GM18502 (cell line): ENCODE measurements at regions not wholly inside any gene's neighbourhood (a gene's known extent, or its start where the extent isn't known, plus 50 kb on each side); places are given as distances from the start of the nearest gene placed in this dataset.
"Not testable (repeated sequence)": the region's sequence is repeated elsewhere in the genome, so short reads cannot be mapped to it uniquely, and the experiment has no call there.

Experiments
- ATAC-seq: cut with Tn5 transposase; IDR thresholded peaks from one replicate; pipeline ENCODE4 v1.9.1; 2021; ENCODE audit warnings: mild to moderate bottlenecking; ENCODE audit not compliant: unreplicated experiment, poor library complexity

GRCh38 chr2:216776066-216776850, 80.9 kb upstream of the IGFBP5 start:
- ATAC-seq: no peak

GRCh38 chr2:216775043-216775453, 79.7 kb upstream of the IGFBP5 start:
- ATAC-seq: no peak

- ATAC-seq: no peak
Measured at GRCh38 chr2:216774620-216775019, 79.3 kb upstream of the IGFBP5 start.

GRCh38 chr2:216774180-216774579, 78.8 kb upstream of the IGFBP5 start:
- no peak for ATAC-seq

GRCh38 chr2:216773072-216773471, 77.7 kb upstream of the IGFBP5 start:
- no peak for ATAC-seq

GRCh38 chr2:216770717-216771116, 75.4 kb upstream of the IGFBP5 start:
- no peak for ATAC-seq

- no peak for ATAC-seq
Measured at GRCh38 chr2:216770050-216770449, 74.7 kb upstream of the IGFBP5 start.

- no peak for ATAC-seq
Measured at GRCh38 chr2:216769626-216770025, 74.3 kb upstream of the IGFBP5 start.

DNA sequence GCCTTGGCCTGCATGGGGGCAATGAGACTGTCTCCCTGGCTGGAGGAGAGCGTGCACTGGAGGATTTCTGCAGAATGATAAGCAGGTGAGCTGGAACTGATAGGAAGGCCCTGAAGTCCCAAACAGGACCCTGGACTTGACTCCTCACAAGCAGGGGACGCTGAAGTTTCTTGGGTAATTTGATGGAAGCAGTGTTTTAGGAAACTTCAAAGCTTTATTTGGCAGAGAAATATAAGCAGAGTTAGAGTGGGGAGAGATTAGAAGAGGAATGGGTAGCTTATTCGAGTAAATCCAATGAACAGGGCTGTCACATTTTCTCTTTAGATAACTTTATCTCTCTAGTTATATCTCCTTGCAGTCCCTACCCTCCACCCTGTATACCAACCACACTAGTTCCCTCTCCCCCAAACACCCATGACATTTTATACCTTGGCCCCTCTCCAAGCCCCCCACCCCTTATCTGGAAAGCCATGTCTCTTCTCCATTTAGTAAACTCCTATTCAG, 73.6 kb upstream of the IGFBP5 start:
- no peak for ATAC-seq

GRCh38 chr2:216765761-216766262, 70.5 kb upstream of the IGFBP5 start:
- no peak for ATAC-seq

GRCh38 chr2:216763396-216763795, 68.0 kb upstream of the IGFBP5 start:
- no peak for ATAC-seq

DNA sequence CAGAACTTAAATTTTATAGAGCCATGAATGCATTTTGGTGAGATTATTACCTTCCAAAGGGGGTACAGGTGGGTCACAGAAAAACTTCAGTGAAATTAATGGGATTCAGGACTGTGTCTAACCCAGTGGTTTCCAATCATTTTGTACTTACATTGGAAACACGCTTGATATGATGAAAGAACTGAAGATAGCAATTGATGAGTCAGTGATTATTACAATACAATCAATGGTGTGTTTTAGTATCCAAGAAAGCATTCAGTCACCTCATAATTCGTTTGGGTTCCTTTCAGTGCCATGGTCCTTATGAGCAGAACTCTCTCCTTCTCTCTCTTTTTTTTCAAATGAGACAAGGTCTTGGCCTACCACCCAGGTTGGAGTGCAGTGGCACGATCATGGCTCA, 66.5 kb upstream of the IGFBP5 start:
- ATAC-seq: no peak

GRCh38 chr2:216761133-216761532, 65.8 kb upstream of the IGFBP5 start:
- no peak for ATAC-seq

- no peak for ATAC-seq
Measured at GRCh38 chr2:216758256-216759155, 63.2 kb upstream of the IGFBP5 start.

- no peak for ATAC-seq
Measured at GRCh38 chr2:216757532-216757931, 62.2 kb upstream of the IGFBP5 start.

DNA sequence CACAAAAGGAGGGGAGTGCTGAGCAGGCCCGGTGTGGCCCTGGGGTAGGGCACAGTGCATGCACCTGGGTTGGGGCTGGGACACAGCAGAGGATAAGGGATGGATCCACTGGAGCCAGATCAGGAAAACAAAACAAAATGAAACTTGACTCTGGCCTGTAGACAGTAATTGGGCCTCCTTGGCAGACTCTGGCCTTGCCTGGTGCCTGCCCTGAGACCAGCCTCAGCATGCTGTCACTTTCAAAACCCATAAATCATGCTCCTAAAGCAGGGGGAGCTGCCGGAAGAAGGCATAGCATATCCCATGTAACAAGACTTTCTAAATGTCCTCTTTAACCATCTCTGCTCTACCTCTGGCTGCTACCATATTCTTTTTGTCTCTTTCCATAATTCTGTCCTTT, 61.1 kb upstream of the IGFBP5 start:
- no peak for ATAC-seq

GRCh38 chr2:216754812-216755211, 59.5 kb upstream of the IGFBP5 start:
- no peak for ATAC-seq

DNA sequence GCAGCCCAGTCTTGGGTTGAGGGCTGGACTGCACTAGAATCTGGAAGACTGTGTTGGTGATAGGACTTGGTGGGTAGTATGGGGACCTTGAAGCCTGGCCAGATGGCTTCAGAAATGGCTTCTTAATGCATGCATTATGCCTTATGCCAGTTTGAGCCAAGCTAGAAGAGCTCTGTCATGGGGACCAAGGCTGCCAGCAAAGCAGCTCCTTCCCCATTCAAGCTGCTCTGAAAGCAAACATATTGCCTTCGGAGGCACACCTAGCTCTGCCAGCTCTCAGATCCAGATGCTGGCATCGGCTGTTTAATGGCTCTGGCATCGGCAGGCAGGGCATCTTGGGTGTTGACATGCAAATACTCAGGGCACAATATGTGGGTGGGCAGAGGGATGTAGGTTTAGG, 59.0 kb upstream of the IGFBP5 start:
- ATAC-seq: no peak

DNA sequence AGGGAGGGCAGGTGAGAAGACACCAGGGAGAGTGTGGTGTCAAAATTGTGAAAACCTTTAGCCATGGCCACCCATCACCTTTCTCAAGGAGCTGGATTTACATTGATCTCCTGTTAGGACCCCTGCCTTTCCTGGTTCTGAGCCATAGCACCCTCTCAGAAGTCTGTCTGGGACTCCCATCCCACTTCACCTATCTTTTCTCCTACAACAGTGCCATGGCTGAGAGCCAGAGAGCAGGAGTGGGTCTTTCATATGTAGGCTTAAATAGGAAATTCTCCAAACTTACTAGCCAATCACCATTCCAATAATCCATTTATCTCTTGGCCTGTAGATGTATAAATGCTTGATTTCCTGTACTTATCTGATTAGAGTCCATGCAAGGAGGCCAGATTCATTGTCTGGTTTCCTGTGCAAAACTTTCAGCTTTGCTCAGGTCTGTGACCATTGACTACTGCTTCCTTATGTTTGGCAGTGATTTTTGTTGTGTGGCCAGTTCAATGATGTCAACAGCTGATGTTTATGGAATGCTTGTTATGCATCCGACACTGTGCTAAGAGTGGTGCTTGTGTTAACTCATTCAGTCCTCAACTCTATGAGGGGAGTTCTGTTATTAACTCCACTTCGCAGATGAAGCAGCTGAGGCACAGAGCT, 57.6 kb upstream of the IGFBP5 start:
- no peak for ATAC-seq

DNA sequence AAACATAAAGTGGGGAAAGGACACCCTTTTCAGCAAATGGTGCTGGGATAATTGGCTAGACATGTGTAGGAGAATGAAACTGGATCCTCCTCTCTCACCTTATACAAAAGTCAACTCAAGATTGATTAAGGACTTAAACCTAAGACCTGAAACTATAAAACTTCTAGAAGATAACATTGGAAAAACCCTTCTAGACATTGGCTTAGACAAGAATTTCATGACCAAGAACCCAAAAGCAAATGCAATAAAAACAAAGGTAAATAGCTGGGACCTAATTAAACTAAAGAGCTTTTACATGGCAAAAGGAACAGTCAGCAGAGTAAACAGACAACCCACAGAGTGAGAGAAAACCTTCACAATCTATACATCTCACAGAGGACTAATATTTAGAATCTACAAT, 55.4 kb upstream of the IGFBP5 start:
- ATAC-seq: not testable (repeated sequence)

DNA sequence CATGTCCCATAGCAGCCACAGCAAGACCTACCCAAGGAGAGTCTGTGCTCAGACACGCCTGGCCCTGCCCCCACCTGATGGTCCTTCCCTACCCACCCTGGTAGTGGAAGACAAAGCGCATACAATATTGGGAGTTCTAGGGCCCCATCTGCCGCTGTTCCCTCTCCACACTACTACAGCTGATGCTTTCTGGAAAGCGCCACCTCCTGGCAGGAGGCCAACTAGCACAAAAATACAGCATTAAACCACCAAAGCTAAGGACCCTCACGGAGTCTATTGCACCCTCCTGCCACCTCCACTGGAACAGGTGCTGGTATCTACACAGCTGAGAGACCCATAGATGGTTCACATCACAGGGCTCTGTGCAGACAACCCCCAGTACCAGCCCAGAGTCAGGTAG, 50.9 kb upstream of the IGFBP5 start:
- not testable (repeated sequence) for ATAC-seq
